Psoas muscle (tissue), 7 donors: ENCODE measurements at regions not wholly inside any gene's neighbourhood (a gene's known extent, or its start where the extent isn't known, plus 50 kb on each side); places are given as distances from the start of the nearest gene placed in this dataset.

ENCODE experiments used
- ATAC-seq, 4 donors: fragments of 200-7000 bp; cut with Tn5 transposase; one replicate each; pipeline ENCODE4 v1.9.1; 2020; ENCODE audit warnings: moderate library complexity in 3 of 4, mild to moderate bottlenecking in 2 of 4
- DNase-seq, 2 donors: peaks; one replicate each; pipeline ENCODE4 v3.0.0-alpha.2; 2020
- H3K27ac ChIP-seq: fragments of 200-600 bp; one replicate; pipeline ENCODE4 v1.8.0; 2022
- H3K27me3 ChIP-seq, 3 donors: fragments of 200-600 bp in 1 of 3; one replicate each; pipeline versions ENCODE4 v1.6.1 to v1.8.0; 2013 to 2022; ENCODE audit warnings: low read length in 2 of 3, mild to moderate bottlenecking in 2 of 3, moderate library complexity in 1 of 3; ENCODE audit not compliant: insufficient read depth in 3 of 3
- H3K36me3 ChIP-seq, 2 donors: fragments of 200-600 bp in 1 of 2; one replicate each; pipeline versions ENCODE4 v1.6.1 to v1.8.0; 2013 to 2022; ENCODE audit warnings: low read depth in 1 of 2, mild to moderate bottlenecking in 1 of 2, moderate library complexity in 1 of 2; ENCODE audit not compliant: insufficient read depth in 1 of 2
- H3K4me1 ChIP-seq: fragments of 200-600 bp; one replicate; pipeline ENCODE4 v1.8.0; 2022
- H3K4me3 ChIP-seq: fragments of 200-600 bp; one replicate; pipeline ENCODE4 v1.8.0; 2022; ENCODE audit warnings: mild to moderate bottlenecking
- H3K9me3 ChIP-seq: fragments of 200-600 bp; one replicate; pipeline ENCODE4 v1.8.0; 2022
- WGBS, 3 donors: extraction: QIAGEN DNeasy Blood & Tissue Kit; methylation state at CpG; one replicate each; pipeline versions ENCODE4 v1.1.6 to v1.1.7; 2013; 5-methylcytosine and 5-hydroxymethylcytosine counted together
- intact Hi-C, 2 donors: fragments of 100-400 bp; cut with DNase I; formaldehyde crosslinking; loops; one replicate each; pipeline versions ENCODE4 v1.11.0 to v1.14.2; 2022
- TF ChIP-seq, protein P1 (sequence below): fragments of 200-600 bp; IDR thresholded peaks from one replicate; pipeline ENCODE4 v1.8.0; 2022; ENCODE audit warnings: antibody characterized with exemption
- donor health status: healthy with polysubstance abuse.
- donor health status: DM: no; HTN: no; CAD: no; lungs with moderate emphysema.
- donor health status: Bipolar disorder and iron deficiency.
- donor health status: healthy.
- donor health status: DM: yes; HTN: yes; CAD: no.
- donor health status: DM: no; HTN: no; CAD: no.
- donor health status: DM: yes; HTN: yes; CAD: no.

DNA sequence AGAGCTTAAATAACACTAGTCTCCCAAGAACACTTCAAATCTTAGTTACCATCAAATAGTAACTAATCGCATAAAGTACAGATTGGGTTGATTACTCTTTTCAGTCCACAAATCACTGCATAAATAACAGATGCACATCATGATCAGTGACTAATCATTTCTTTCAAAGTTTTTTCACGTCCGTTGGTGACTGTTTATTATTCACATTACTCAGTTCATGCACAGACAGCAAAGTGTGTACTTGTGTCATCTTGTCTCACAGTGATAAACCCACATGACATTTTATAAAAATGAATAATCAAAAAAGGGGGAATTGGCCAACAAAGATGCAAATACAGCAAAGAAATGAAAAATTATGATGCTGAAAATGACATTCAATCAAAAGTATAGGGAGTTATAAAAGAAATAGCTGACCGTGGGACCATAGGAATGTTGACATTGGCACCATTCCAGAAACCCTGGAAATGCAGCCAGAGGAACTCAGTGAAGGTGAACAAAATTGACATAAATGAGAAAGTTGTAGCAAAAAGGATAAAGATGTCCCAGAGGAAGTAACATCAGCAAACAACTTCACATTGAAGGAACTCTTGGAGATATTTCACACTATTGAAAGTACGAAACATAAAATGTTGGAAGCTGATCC, 161.5 kb downstream of the SOX3 start:
- WGBS, 3 donors, result 49 to 56% (median 50%) methylated on average over 5 of the region's 5 CpGs
- intact Hi-C loops, result no loop called here
- Histone ChIP-seq H3K36me3 (no peaks in the 10 kb centered on the region), H3K27ac (no peak overlapping the region), H3K4me3 (no peak overlapping the region), H3K4me1 (no peaks in the 10 kb centered on the region), H3K27me3 (no peaks in the 10 kb centered on the region), H3K9me3 (no peaks in the 10 kb centered on the region)
- DNase-seq (no peak), ATAC-seq (no peak)
- TF ChIP-seq, protein P1, sequence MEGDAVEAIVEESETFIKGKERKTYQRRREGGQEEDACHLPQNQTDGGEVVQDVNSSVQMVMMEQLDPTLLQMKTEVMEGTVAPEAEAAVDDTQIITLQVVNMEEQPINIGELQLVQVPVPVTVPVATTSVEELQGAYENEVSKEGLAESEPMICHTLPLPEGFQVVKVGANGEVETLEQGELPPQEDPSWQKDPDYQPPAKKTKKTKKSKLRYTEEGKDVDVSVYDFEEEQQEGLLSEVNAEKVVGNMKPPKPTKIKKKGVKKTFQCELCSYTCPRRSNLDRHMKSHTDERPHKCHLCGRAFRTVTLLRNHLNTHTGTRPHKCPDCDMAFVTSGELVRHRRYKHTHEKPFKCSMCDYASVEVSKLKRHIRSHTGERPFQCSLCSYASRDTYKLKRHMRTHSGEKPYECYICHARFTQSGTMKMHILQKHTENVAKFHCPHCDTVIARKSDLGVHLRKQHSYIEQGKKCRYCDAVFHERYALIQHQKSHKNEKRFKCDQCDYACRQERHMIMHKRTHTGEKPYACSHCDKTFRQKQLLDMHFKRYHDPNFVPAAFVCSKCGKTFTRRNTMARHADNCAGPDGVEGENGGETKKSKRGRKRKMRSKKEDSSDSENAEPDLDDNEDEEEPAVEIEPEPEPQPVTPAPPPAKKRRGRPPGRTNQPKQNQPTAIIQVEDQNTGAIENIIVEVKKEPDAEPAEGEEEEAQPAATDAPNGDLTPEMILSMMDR, result no peak

DNA sequence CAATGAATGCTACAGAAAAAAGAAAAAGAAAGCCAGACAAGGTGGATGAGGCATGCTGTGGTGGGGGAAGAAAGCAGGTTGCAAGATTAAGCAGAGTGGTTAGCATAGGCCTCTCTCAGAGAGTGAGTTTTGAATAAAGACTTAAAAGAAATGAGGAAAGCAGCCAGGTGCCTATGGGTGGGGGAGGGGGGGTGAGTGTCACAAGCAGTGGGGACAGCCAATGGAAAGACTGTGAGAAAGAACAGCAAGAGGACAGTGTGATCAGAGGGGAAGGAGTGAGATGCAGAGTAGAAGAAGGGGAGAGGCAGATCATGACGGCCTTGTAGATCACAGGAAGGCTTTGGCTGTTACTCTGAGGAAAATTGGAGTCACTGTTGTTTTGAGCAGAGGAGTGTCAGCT, 162.5 kb downstream of the SOX3 start:
- H3K9me3 ChIP-seq, result no peaks in the 10 kb centered on the region
- ATAC-seq (no peak), DNase-seq (no peak)
- H3K4me1 ChIP-seq, result no peaks in the 10 kb centered on the region
- 39 to 53% (median 46%) methylated on average over 1 of the region's 1 CpG for WGBS, 3 donors
- H3K27me3 ChIP-seq, result no peaks in the 10 kb centered on the region
- no peak overlapping the region for H3K27ac ChIP-seq
- intact Hi-C loops, result no loop called here
- TF ChIP-seq, protein P1, result no peak
- no peak overlapping the region for H3K4me3 ChIP-seq
- H3K36me3 ChIP-seq, result no peaks in the 10 kb centered on the region

DNA sequence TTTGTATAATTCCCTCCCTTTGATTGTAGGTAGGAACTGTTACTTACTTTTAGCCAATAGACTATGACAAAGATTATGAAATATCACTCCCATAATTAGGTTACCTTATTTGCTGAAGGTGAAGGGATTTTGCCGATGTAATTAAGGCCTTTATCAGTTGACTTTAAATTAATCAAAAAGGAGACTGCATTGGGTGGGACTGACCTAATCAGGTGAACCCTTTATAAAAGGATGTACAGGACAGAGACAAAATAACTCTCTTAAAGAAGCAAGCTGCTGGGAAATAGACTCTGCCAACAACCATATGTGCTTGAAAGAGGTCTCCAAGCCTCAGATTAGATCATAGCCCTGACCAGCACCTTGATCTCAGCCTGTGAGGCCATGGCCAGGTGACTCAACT, 167.6 kb downstream of the SOX3 start:
- Histone ChIP-seq H3K27me3 (no peaks in the 10 kb centered on the region), H3K4me1 (no peaks in the 10 kb centered on the region), H3K36me3 (no peaks in the 10 kb centered on the region), H3K4me3 (no peak overlapping the region), H3K27ac (no peak overlapping the region), H3K9me3 (no peaks in the 10 kb centered on the region)
- ATAC-seq, result no peak
- intact Hi-C loops, result no loop called here
- DNase-seq, result no peak
- TF ChIP-seq, protein P1, result no peak
- WGBS, 3 donors, result 95 to 100% (median 97%) methylated on average over 1 of the region's 1 CpG

DNA sequence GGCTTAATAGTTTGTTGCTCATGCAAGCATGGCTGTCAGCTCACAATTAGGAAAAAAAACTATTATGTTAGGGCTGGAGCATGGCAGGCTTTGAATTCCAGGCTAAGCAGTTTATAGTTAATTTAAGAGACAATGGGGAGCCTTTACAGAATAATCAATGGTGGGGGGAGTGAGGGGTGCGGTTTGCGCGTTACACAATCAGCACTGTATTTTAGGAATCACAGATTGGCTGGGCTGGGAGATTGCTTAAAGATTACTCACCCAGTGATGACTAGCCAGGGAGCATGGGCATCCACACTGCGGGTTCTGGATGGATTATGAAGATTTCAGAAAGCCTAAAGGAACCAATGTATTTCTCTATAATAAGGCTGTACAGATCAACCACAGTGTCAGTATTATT, 186.6 kb downstream of the SOX3 start:
- no peak for ATAC-seq
- intact Hi-C loops, result no loop called here
- 39 to 55% (median 54%) methylated on average over 4 of the region's 4 CpGs for WGBS, 3 donors

More for the DNA sequence above, 186.6 kb downstream of the SOX3 start:
- TF ChIP-seq, protein P1, result no peak
- no peaks in the 10 kb centered on the region for H3K36me3 ChIP-seq
- H3K9me3 ChIP-seq, result no peaks in the 10 kb centered on the region
- DNase-seq, result no peak
- H3K4me3 ChIP-seq, result no peak overlapping the region
- no peaks in the 10 kb centered on the region for H3K27me3 ChIP-seq
- no peak overlapping the region for H3K27ac ChIP-seq
- H3K4me1 ChIP-seq, result no peaks in the 10 kb centered on the region
